ENCODE measurements at regions not wholly inside any gene's neighbourhood (a gene's known extent, or its start where the extent isn't known, plus 50 kb on each side); places are given as distances from the start of the nearest gene placed in this dataset.

GRCh38 chr15:61682891-61683735 is 377.1 kb downstream of the VPS13C start:
- Histone ChIP-seq H3K4me1 (ENCODE audit: control insufficient read depth in 1 of 2, insufficient read depth in 2 of 2, low read length in 2 of 2) (no peaks in the 10 kb centered on the region), H3K9ac (ENCODE audit: low read length) (no peak overlapping the region), H3K9me3 (ENCODE audit: control insufficient read depth in 1 of 2, insufficient read depth in 1 of 2, low read depth in 1 of 2, low read length in 2 of 2) (no peaks in the 10 kb centered on the region; a peak in 1 of 4 replicates), H3K27me3 (ENCODE audit: insufficient read depth, low read length) (no peaks in the 10 kb centered on the region; the same call in 1 of the 2 replicates), H3K79me2 (ENCODE audit: insufficient read depth, low read length) (no peaks in the 10 kb centered on the region), H3K4me3 (replicated peaks in 1 of 2; ENCODE audit: low read depth in 1 of 2, low read length in 2 of 2) (no peak overlapping the region), H3K4me2 (ENCODE audit: low read length) (no peak overlapping the region), H4K20me1 (ENCODE audit: insufficient read depth) (no peaks in the 10 kb centered on the region), H2AFZ (ENCODE audit: low read depth, low read length, poor library complexity, severe bottlenecking) (no peak overlapping the region), H3K27ac (ENCODE audit: low read depth, low read length) (no peak overlapping the region), H3K9me2 (ENCODE audit: insufficient read depth) (no peaks in the 10 kb centered on the region), H3K36me3 (ENCODE audit: control insufficient read depth in 1 of 2, insufficient read depth in 2 of 2, low read length in 2 of 2) (no peaks in the 10 kb centered on the region)
- ATAC-seq (no peak), DNase-seq (ENCODE audit: low read depth, low spot score) (no peak)
- intact Hi-C loops (cut with micrococcal nuclease) = no loop called here
- RAD21 ChIA-PET (ENCODE audit: low non-redundant PET in 1 of 2, low total read pairs in 2 of 2, uncharacterized antibody in 2 of 2, unreplicated experiment in 2 of 2) = no interaction called here
- POLR2A ChIA-PET = no interaction called here
- BruUV-seq (replicated peaks) = no TSS peak
- CTCF ChIA-PET = no interaction called here
- TF ChIP-seq CTCF (IDR thresholded peaks at IDR 0.05 in 2 of 3, conservative IDR thresholded peaks at IDR 0.05 in 1 of 3; ENCODE audit: borderline replicate concordance in 1 of 3, insufficient read depth in 1 of 3, low read depth in 2 of 3, low read length in 2 of 3) (no peak), SRF (IDR thresholded peaks at IDR 0.05; ENCODE audit: low read depth) (no peak), TCF7L2 (IDR thresholded peaks at IDR 0.05; ENCODE audit: borderline replicate concordance, extremely low read depth, insufficient read depth, insufficient read length) (no peak), EZH2phosphoT487 (IDR thresholded peaks at IDR 0.05; ENCODE audit: borderline replicate concordance) (no peak), REST (IDR thresholded peaks at IDR 0.05; ENCODE audit: low read depth) (no peak), ZBTB33 (IDR thresholded peaks at IDR 0.05; ENCODE audit: extremely low read depth, insufficient replicate concordance, low read length) (no peak), MAX (IDR thresholded peaks at IDR 0.05) (no peak), RAD21 (IDR thresholded peaks at IDR 0.05; ENCODE audit: low read depth) (no peak), ZFX (IDR thresholded peaks at IDR 0.05) (no peak), SP1 (IDR thresholded peaks at IDR 0.05; ENCODE audit: low read depth) (no peak), FOSL1 (IDR thresholded peaks at IDR 0.05; ENCODE audit: low read depth) (no peak), ATF3 (IDR thresholded peaks at IDR 0.05) (no peak), ZNF274 (IDR thresholded peaks at IDR 0.05; ENCODE audit: low read depth, low read length) (no peak), POLR2A (IDR thresholded peaks at IDR 0.05; ENCODE audit: borderline replicate concordance, extremely low read depth, insufficient read depth, insufficient read length) (no peak)
